ENCODE measurements at regions not wholly inside any gene's neighbourhood (a gene's known extent, or its start where the extent isn't known, plus 50 kb on each side); places are given as distances from the start of the nearest gene placed in this dataset.

DNA sequence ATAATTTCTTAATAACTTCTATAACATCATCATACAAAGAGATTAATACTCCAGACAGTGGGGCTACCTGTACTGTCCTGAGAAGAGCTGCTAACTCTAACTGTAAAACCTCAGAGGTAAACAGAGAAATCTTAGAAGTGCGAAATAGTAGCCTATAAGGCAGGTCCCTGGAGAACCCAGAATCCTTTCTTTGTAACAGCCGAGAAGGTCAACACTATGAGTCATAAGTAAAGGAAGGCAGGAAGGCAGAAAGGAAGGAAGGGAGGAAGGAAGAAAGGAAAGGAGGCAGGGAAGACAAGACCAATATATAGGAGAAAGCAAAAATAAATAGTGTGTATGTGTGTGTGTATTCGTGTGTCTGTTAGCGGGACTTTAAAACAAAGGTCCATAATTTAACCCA lies 540.6 kb downstream of the ZWINT start (continued):
- TF ChIP-seq, protein P1, sequence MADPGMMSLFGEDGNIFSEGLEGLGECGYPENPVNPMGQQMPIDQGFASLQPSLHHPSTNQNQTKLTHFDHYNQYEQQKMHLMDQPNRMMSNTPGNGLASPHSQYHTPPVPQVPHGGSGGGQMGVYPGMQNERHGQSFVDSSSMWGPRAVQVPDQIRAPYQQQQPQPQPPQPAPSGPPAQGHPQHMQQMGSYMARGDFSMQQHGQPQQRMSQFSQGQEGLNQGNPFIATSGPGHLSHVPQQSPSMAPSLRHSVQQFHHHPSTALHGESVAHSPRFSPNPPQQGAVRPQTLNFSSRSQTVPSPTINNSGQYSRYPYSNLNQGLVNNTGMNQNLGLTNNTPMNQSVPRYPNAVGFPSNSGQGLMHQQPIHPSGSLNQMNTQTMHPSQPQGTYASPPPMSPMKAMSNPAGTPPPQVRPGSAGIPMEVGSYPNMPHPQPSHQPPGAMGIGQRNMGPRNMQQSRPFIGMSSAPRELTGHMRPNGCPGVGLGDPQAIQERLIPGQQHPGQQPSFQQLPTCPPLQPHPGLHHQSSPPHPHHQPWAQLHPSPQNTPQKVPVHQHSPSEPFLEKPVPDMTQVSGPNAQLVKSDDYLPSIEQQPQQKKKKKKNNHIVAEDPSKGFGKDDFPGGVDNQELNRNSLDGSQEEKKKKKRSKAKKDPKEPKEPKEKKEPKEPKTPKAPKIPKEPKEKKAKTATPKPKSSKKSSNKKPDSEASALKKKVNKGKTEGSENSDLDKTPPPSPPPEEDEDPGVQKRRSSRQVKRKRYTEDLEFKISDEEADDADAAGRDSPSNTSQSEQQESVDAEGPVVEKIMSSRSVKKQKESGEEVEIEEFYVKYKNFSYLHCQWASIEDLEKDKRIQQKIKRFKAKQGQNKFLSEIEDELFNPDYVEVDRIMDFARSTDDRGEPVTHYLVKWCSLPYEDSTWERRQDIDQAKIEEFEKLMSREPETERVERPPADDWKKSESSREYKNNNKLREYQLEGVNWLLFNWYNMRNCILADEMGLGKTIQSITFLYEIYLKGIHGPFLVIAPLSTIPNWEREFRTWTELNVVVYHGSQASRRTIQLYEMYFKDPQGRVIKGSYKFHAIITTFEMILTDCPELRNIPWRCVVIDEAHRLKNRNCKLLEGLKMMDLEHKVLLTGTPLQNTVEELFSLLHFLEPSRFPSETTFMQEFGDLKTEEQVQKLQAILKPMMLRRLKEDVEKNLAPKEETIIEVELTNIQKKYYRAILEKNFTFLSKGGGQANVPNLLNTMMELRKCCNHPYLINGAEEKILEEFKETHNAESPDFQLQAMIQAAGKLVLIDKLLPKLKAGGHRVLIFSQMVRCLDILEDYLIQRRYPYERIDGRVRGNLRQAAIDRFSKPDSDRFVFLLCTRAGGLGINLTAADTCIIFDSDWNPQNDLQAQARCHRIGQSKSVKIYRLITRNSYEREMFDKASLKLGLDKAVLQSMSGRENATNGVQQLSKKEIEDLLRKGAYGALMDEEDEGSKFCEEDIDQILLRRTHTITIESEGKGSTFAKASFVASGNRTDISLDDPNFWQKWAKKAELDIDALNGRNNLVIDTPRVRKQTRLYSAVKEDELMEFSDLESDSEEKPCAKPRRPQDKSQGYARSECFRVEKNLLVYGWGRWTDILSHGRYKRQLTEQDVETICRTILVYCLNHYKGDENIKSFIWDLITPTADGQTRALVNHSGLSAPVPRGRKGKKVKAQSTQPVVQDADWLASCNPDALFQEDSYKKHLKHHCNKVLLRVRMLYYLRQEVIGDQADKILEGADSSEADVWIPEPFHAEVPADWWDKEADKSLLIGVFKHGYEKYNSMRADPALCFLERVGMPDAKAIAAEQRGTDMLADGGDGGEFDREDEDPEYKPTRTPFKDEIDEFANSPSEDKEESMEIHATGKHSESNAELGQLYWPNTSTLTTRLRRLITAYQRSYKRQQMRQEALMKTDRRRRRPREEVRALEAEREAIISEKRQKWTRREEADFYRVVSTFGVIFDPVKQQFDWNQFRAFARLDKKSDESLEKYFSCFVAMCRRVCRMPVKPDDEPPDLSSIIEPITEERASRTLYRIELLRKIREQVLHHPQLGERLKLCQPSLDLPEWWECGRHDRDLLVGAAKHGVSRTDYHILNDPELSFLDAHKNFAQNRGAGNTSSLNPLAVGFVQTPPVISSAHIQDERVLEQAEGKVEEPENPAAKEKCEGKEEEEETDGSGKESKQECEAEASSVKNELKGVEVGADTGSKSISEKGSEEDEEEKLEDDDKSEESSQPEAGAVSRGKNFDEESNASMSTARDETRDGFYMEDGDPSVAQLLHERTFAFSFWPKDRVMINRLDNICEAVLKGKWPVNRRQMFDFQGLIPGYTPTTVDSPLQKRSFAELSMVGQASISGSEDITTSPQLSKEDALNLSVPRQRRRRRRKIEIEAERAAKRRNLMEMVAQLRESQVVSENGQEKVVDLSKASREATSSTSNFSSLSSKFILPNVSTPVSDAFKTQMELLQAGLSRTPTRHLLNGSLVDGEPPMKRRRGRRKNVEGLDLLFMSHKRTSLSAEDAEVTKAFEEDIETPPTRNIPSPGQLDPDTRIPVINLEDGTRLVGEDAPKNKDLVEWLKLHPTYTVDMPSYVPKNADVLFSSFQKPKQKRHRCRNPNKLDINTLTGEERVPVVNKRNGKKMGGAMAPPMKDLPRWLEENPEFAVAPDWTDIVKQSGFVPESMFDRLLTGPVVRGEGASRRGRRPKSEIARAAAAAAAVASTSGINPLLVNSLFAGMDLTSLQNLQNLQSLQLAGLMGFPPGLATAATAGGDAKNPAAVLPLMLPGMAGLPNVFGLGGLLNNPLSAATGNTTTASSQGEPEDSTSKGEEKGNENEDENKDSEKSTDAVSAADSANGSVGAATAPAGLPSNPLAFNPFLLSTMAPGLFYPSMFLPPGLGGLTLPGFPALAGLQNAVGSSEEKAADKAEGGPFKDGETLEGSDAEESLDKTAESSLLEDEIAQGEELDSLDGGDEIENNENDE (IDR thresholded peaks at IDR 0.05; ENCODE audit: insufficient replicate concordance, low read length), result no peak

All from H1 (cell line).